ENCODE measurements at regions not wholly inside any gene's neighbourhood (a gene's known extent, or its start where the extent isn't known, plus 50 kb on each side); places are given as distances from the start of the nearest gene placed in this dataset.

- TF ChIP-seq POLR2A (IDR thresholded peaks at IDR 0.05): no peak
- no peak for TF ChIP-seq CTCF (IDR thresholded peaks at IDR 0.05)
Measured at GRCh38 chr10:85224366-85224940, 896.1 kb downstream of the CCSER2 start.
